HCT116 (cell line): ENCODE measurements at regions not wholly inside any gene's neighbourhood (a gene's known extent, or its start where the extent isn't known, plus 50 kb on each side); places are given as distances from the start of the nearest gene placed in this dataset.

ENCODE experiments used
- ATAC-seq: fragments of 200-7000 bp; cut with Tn5 transposase; 2 replicates; pipeline ENCODE4 v1.9.1; 2020; ENCODE audit warnings: mild to moderate bottlenecking, moderate library complexity
- BruUV-seq: library from RNA; stranded (reverse); fragments of 400-500 nt; replicated peaks from 2 replicates; lab custom pipeline; 2021; lab: Mats Ljungman, UMichigan
- CTCF ChIA-PET: fragments of 300-600 bp; sonication (Branson Sonifier 250); formaldehyde crosslinking; loops from one replicate; lab custom pipeline; 2021; ENCODE audit warnings: antibody characterized with exemption; lab: Charles Lee
- POLR2A ChIA-PET: fragments of 300-600, 350-600 bp; sonication (Branson Sonifier 250); formaldehyde crosslinking; loops from one replicate; lab custom pipeline; 2021; ENCODE audit warnings: antibody characterized with exemption; lab: Charles Lee
- RAD21 ChIA-PET, 2 experiments: fragments of 300-600 bp; sonication (Branson Sonifier 250); formaldehyde crosslinking; loops; one replicate each; lab custom pipeline; 2023; ENCODE audit warnings: low total read pairs in 2 of 2; ENCODE audit not compliant: uncharacterized antibody in 2 of 2, unreplicated experiment in 2 of 2, low non-redundant PET in 1 of 2; lab: Charles Lee
- DNase-seq: peaks from one replicate; pipeline ENCODE4 v3.0.0-alpha.2; 2010; ENCODE audit warnings: low read depth, low spot score
- H2AFZ ChIP-seq: fragments of 200-600 bp; shearing (Covaris generic), sonication (generic); 2 replicates; pipeline ENCODE4 v1.6.1; 2017; ENCODE audit warnings: low read depth, mixed run types, mixed read lengths, antibody characterized with exemption, low read length; ENCODE audit not compliant: poor library complexity, severe bottlenecking
- H3K27ac ChIP-seq: 2 replicates; pipeline ENCODE4 v1.5.1; 2012; ENCODE audit warnings: low read depth, low read length
- H3K27me3 ChIP-seq: fragments of 200-600 bp; sonication (generic); 2 replicates; pipeline ENCODE4 v1.6.1; 2016; ENCODE audit warnings: mixed run types, low read length, mixed read lengths; ENCODE audit not compliant: insufficient read depth
- H3K36me3 ChIP-seq, 2 experiments: fragments of 200-500 bp in 1 of 2; fragments of 200-600 bp in 1 of 2; sonication (Bioruptor generic) in 1 of 2; sonication (generic) in 1 of 2; 2 replicates each; pipeline versions ENCODE4 v1.5.1 to v1.6.1; 2014 to 2016; ENCODE audit warnings: low read length in 2 of 2, inconsistent platforms in 1 of 2, mixed read lengths in 1 of 2, mixed run types in 1 of 2; ENCODE audit not compliant: insufficient read depth in 2 of 2, control insufficient read depth in 1 of 2
- H3K4me1 ChIP-seq, 2 experiments: fragments of 200-600 bp in 1 of 2; sonication (generic) in 1 of 2; 2 replicates each; pipeline versions ENCODE4 v1.5.1 to v1.6.1; 2012 to 2017; ENCODE audit warnings: low read length in 2 of 2, inconsistent platforms in 1 of 2, mild to moderate bottlenecking in 1 of 2, mixed read lengths in 1 of 2, mixed run types in 1 of 2, moderate library complexity in 1 of 2; ENCODE audit not compliant: insufficient read depth in 2 of 2, control insufficient read depth in 1 of 2
- H3K4me2 ChIP-seq: fragments of 200-600 bp; sonication (generic); 2 replicates; pipeline ENCODE4 v1.6.1; 2017; ENCODE audit warnings: mixed run types, low read length, mixed read lengths
- H3K4me3 ChIP-seq, 2 experiments: fragments of 200-600 bp in 1 of 2; sonication (generic) in 1 of 2; replicated peaks in 1 of 2; 2 replicates each; pipeline ENCODE4 v1.5.1; 2011 to 2016; ENCODE audit warnings: low read length in 2 of 2, control low read depth in 1 of 2, low read depth in 1 of 2, mild to moderate bottlenecking in 1 of 2, mixed read lengths in 1 of 2, mixed run types in 1 of 2
- H3K79me2 ChIP-seq: fragments of 200-600 bp; sonication (generic); 2 replicates; pipeline ENCODE4 v1.6.1; 2017; ENCODE audit warnings: mild to moderate bottlenecking, mixed run types, low read length, moderate library complexity, mixed read lengths; ENCODE audit not compliant: insufficient read depth
- H3K9ac ChIP-seq: fragments of 200-600 bp; sonication (generic); 2 replicates; pipeline ENCODE4 v1.6.1; 2016; ENCODE audit warnings: low read length, mixed read lengths
- H3K9me2 ChIP-seq: fragments of 200-600 bp; sonication (generic), shearing (Covaris generic); 2 replicates; pipeline ENCODE4 v1.6.1; 2017; ENCODE audit warnings: mixed run types, mild to moderate bottlenecking, moderate library complexity; ENCODE audit not compliant: insufficient read depth
- H3K9me3 ChIP-seq, 2 experiments: fragments of 200-500 bp in 1 of 2; fragments of 200-600 bp in 1 of 2; sonication (Bioruptor generic) in 1 of 2; sonication (generic) in 1 of 2; 2 replicates each; pipeline ENCODE4 v1.6.1; 2014 to 2017; ENCODE audit warnings: low read length in 2 of 2, mixed read lengths in 2 of 2, inconsistent platforms in 1 of 2, low read depth in 1 of 2, mild to moderate bottlenecking in 1 of 2, mixed run types in 1 of 2, moderate library complexity in 1 of 2; ENCODE audit not compliant: control insufficient read depth in 1 of 2, insufficient read depth in 1 of 2
- H4K20me1 ChIP-seq: fragments of 200-600 bp; sonication (generic), shearing (Covaris generic); 2 replicates; pipeline ENCODE4 v1.6.1; 2017; ENCODE audit warnings: mixed run types, mild to moderate bottlenecking, moderate library complexity; ENCODE audit not compliant: insufficient read depth
- CEBPB ChIP-seq: IDR thresholded peaks from 2 replicates; pipeline ENCODE4 v1.6.1; 2012; ENCODE audit warnings: low read depth
- EGR1 ChIP-seq: IDR thresholded peaks from 2 replicates; pipeline ENCODE4 v1.6.1; 2012; ENCODE audit warnings: low read depth
- EZH2 ChIP-seq: fragments of 200-600 bp; sonication (generic); IDR thresholded peaks from 2 replicates; pipeline ENCODE4 v1.6.1; 2017; ENCODE audit warnings: antibody characterized with exemption, mixed run types
- FOSL1 ChIP-seq: IDR thresholded peaks from 2 replicates; pipeline ENCODE4 v1.6.1; 2012; ENCODE audit warnings: low read depth
- JUND ChIP-seq: IDR thresholded peaks from 2 replicates; pipeline ENCODE4 v1.6.1; 2012
- POLR2A ChIP-seq: IDR thresholded peaks from 2 replicates; pipeline ENCODE4 v1.7.0; 2011; ENCODE audit warnings: borderline replicate concordance; ENCODE audit not compliant: insufficient read depth, insufficient read length; ENCODE audit errors: extremely low read depth
- POLR2AphosphoS5 ChIP-seq: IDR thresholded peaks from 2 replicates; pipeline ENCODE4 v1.6.1; 2011; ENCODE audit warnings: mild to moderate bottlenecking, low read depth, low read length, moderate library complexity
- RAD21 ChIP-seq: IDR thresholded peaks from 2 replicates; pipeline ENCODE4 v1.6.1; 2012; ENCODE audit warnings: low read depth, mild to moderate bottlenecking
- SIN3A ChIP-seq: IDR thresholded peaks from 2 replicates; pipeline ENCODE4 v1.6.1; 2012; ENCODE audit warnings: low read depth
- SP1 ChIP-seq: IDR thresholded peaks from 2 replicates; pipeline ENCODE4 v1.6.1; 2012; ENCODE audit warnings: low read depth
- SRF ChIP-seq: IDR thresholded peaks from 2 replicates; pipeline ENCODE4 v1.6.1; 2012; ENCODE audit warnings: low read depth
- TCF7L2 ChIP-seq: IDR thresholded peaks from 2 replicates; pipeline ENCODE4 v1.7.0; 2011; ENCODE audit warnings: borderline replicate concordance, inconsistent platforms; ENCODE audit not compliant: insufficient read depth, insufficient read length; ENCODE audit errors: extremely low read depth
- YY1 ChIP-seq: IDR thresholded peaks from 2 replicates; pipeline ENCODE4 v1.6.1; 2011; ENCODE audit warnings: low read length, low read depth, moderate library complexity, mild to moderate bottlenecking; ENCODE audit not compliant: insufficient replicate concordance; ENCODE audit errors: extremely low read depth
- ZFX ChIP-seq: fragments of 450-650 bp; IDR thresholded peaks from 2 replicates; pipeline ENCODE4 v1.6.1; 2017
- intact Hi-C: fragments of 100-400 bp; cut with micrococcal nuclease; formaldehyde crosslinking; loops from 2 replicates; pipeline ENCODE4 v1.10.0; 2022
- TF ChIP-seq, protein P1 (sequence below): IDR thresholded peaks from 2 replicates; pipeline ENCODE4 v1.6.1; 2012
- TF ChIP-seq, protein P2 (sequence below): IDR thresholded peaks from 2 replicates; pipeline ENCODE4 v1.6.1; 2012; ENCODE audit warnings: low read depth
- TF ChIP-seq, protein P3 (sequence below): IDR thresholded peaks from 2 replicates; pipeline ENCODE4 v1.6.1; 2011; ENCODE audit warnings: mild to moderate bottlenecking, low read length, moderate library complexity; ENCODE audit not compliant: insufficient replicate concordance; ENCODE audit errors: extremely low read depth

DNA sequence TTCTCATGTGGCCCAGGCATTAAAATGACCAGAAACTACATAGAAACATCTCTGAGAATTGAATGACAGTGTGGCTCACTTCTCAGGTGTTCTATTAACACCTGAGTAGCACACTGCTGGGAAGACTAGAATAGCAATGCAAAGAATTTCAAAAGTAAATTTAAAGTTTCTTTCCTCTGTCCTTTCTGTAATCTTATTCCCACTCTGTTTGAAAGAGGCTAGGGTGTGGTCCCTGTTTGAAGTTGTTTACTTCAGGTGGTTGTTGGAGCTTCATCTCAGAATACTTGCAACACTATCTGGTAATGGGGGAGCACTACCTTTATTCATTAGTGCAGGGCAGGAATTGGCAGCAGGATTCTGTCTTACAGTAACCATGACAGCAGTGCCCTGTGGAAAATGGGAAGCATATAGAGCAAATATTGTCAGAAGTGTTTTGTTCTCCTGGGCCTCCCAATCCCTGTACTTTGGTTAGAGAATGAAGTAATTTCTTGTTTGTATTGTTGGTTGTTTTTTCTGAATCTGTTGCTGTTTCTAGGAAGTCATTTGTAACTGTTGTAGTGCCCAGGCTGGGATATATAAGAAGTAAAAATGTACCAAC lies 1210.2 kb upstream of the ATXN8OS start:
- no peak overlapping the region for H2AFZ ChIP-seq
- RAD21 ChIA-PET, result no interaction called here
- TF ChIP-seq YY1, result no peak
- no peak for TF ChIP-seq EZH2
- TF ChIP-seq JUND, result no peak
- no peak for TF ChIP-seq ZFX
- no peak for TF ChIP-seq POLR2A
- TF ChIP-seq RAD21, result no peak
- no peak for TF ChIP-seq SIN3A
- no peak for TF ChIP-seq EGR1
- no peak for TF ChIP-seq POLR2AphosphoS5
- no peak for TF ChIP-seq SP1
- TF ChIP-seq, protein P1, sequence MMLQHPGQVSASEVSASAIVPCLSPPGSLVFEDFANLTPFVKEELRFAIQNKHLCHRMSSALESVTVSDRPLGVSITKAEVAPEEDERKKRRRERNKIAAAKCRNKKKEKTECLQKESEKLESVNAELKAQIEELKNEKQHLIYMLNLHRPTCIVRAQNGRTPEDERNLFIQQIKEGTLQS, result no peak
- TF ChIP-seq, protein P2, sequence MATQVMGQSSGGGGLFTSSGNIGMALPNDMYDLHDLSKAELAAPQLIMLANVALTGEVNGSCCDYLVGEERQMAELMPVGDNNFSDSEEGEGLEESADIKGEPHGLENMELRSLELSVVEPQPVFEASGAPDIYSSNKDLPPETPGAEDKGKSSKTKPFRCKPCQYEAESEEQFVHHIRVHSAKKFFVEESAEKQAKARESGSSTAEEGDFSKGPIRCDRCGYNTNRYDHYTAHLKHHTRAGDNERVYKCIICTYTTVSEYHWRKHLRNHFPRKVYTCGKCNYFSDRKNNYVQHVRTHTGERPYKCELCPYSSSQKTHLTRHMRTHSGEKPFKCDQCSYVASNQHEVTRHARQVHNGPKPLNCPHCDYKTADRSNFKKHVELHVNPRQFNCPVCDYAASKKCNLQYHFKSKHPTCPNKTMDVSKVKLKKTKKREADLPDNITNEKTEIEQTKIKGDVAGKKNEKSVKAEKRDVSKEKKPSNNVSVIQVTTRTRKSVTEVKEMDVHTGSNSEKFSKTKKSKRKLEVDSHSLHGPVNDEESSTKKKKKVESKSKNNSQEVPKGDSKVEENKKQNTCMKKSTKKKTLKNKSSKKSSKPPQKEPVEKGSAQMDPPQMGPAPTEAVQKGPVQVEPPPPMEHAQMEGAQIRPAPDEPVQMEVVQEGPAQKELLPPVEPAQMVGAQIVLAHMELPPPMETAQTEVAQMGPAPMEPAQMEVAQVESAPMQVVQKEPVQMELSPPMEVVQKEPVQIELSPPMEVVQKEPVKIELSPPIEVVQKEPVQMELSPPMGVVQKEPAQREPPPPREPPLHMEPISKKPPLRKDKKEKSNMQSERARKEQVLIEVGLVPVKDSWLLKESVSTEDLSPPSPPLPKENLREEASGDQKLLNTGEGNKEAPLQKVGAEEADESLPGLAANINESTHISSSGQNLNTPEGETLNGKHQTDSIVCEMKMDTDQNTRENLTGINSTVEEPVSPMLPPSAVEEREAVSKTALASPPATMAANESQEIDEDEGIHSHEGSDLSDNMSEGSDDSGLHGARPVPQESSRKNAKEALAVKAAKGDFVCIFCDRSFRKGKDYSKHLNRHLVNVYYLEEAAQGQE, result no peak
- no peak for TF ChIP-seq FOSL1
- TF ChIP-seq CEBPB, result no peak
- TF ChIP-seq, protein P3, sequence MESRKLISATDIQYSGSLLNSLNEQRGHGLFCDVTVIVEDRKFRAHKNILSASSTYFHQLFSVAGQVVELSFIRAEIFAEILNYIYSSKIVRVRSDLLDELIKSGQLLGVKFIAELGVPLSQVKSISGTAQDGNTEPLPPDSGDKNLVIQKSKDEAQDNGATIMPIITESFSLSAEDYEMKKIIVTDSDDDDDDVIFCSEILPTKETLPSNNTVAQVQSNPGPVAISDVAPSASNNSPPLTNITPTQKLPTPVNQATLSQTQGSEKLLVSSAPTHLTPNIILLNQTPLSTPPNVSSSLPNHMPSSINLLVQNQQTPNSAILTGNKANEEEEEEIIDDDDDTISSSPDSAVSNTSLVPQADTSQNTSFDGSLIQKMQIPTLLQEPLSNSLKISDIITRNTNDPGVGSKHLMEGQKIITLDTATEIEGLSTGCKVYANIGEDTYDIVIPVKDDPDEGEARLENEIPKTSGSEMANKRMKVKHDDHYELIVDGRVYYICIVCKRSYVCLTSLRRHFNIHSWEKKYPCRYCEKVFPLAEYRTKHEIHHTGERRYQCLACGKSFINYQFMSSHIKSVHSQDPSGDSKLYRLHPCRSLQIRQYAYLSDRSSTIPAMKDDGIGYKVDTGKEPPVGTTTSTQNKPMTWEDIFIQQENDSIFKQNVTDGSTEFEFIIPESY, result no peak
- TF ChIP-seq TCF7L2, result no peak
- no peak for TF ChIP-seq SRF
- CTCF ChIA-PET, result no interaction called here
- H3K9me2 ChIP-seq, result no peaks in the 10 kb centered on the region
- no peak overlapping the region for H3K4me3 ChIP-seq
- no peak overlapping the region for H3K27ac ChIP-seq
- no peaks in the 10 kb centered on the region; a peak in 1 of 4 replicates for H3K9me3 ChIP-seq
- ATAC-seq (no peak), DNase-seq (no peak)
- BruUV-seq, result no TSS peak
- no peaks in the 10 kb centered on the region for H3K4me1 ChIP-seq
- no peak overlapping the region for H3K9ac ChIP-seq
- POLR2A ChIA-PET, result no interaction called here
- no peaks in the 10 kb centered on the region for H3K27me3 ChIP-seq
- no peaks in the 10 kb centered on the region for H3K36me3 ChIP-seq
- intact Hi-C loops, result no loop called here
- H3K4me2 ChIP-seq, result no peak overlapping the region
- H4K20me1 ChIP-seq, result no peaks in the 10 kb centered on the region
- H3K79me2 ChIP-seq, result no peaks in the 10 kb centered on the region
